Endothelial cell of umbilical vein (primary cell): ENCODE measurements at regions not wholly inside any gene's neighbourhood (a gene's known extent, or its start where the extent isn't known, plus 50 kb on each side); places are given as distances from the start of the nearest gene placed in this dataset.

Source experiments
- BruUV-seq: library from RNA; stranded (reverse); fragments of 400-500 nt; replicated peaks from 2 replicates; lab custom pipeline; 2021; lab: Mats Ljungman, UMichigan
- CTCF ChIA-PET: fragments of 300-600, 350-600 bp; sonication (Branson Sonifier 250); formaldehyde crosslinking; loops from one replicate; lab custom pipeline; 2021; ENCODE audit warnings: antibody characterized with exemption, inconsistent platforms; lab: Charles Lee
- POLR2A ChIA-PET: fragments of 300-600, 350-600 bp; sonication (Branson Sonifier 250); formaldehyde crosslinking; loops from one replicate; lab custom pipeline; 2021; ENCODE audit warnings: antibody characterized with exemption, inconsistent platforms; lab: Charles Lee
- DNase-seq: peaks from one replicate; pipeline ENCODE4 v3.0.0-alpha.2; 2011; ENCODE audit warnings: low read depth, low spot score
- FAIRE-seq: peaks from 2 replicates; lab custom pipeline; 2011; peaks lifted over from hg19 to GRCh38; lab: Jason Lieb, UNC
- H2AFZ ChIP-seq: 2 replicates; pipeline ENCODE4 v1.6.0; 2012; ENCODE audit warnings: low read depth, low read length, control low read depth, inconsistent platforms
- H3K27ac ChIP-seq: 2 replicates; pipeline ENCODE4 v1.5.1; 2011; ENCODE audit warnings: low read depth, mild to moderate bottlenecking, control low read depth, low read length, moderate library complexity; ENCODE audit not compliant: insufficient read depth
- H3K27me3 ChIP-seq, 2 experiments: 2 replicates each; pipeline versions ENCODE4 v1.6.0 to v1.6.1; 2011; ENCODE audit warnings: low read length in 2 of 2, mixed read lengths in 1 of 2; ENCODE audit not compliant: control insufficient read depth in 2 of 2, insufficient read depth in 2 of 2
- H3K36me3 ChIP-seq, 2 experiments: 2 replicates in 1 of 2; 3 replicates in 1 of 2; pipeline ENCODE4 v1.5.1; 2011; ENCODE audit warnings: low read length in 2 of 2, mild to moderate bottlenecking in 1 of 2, moderate library complexity in 1 of 2; ENCODE audit not compliant: control insufficient read depth in 2 of 2, insufficient read depth in 2 of 2; ENCODE audit errors: extremely low read depth in 1 of 2
- H3K4me1 ChIP-seq: 3 replicates; pipeline ENCODE4 v1.5.1; 2011; ENCODE audit warnings: mild to moderate bottlenecking, low read length; ENCODE audit not compliant: control insufficient read depth, insufficient read depth; ENCODE audit errors: extremely low read depth
- H3K4me2 ChIP-seq: 2 replicates; pipeline ENCODE4 v1.6.1; 2011; ENCODE audit warnings: low read length, control low read depth, mixed read lengths; ENCODE audit not compliant: insufficient read depth
- H3K4me3 ChIP-seq, 3 experiments: fragments of 200-600 bp in 1 of 3; sonication (generic), shearing (Covaris generic) in 1 of 3; replicated peaks in 1 of 3; 2 replicates each; pipeline ENCODE4 v1.5.1; 2011 to 2016; ENCODE audit warnings: control low read depth in 3 of 3, low read length in 3 of 3, mild to moderate bottlenecking in 2 of 3, inconsistent platforms in 1 of 3, low read depth in 1 of 3, moderate library complexity in 1 of 3; ENCODE audit not compliant: insufficient read depth in 1 of 3
- H3K79me2 ChIP-seq: 2 replicates; pipeline ENCODE4 v1.6.0; 2012; ENCODE audit warnings: low read length, inconsistent platforms; ENCODE audit not compliant: control insufficient read depth, insufficient read depth
- H3K9ac ChIP-seq: replicated peaks from 2 replicates; pipeline ENCODE3; 2011; ENCODE audit warnings: low read length, control low read depth; ENCODE audit not compliant: insufficient read depth; ENCODE audit errors: extremely low read depth
- H3K9me1 ChIP-seq: replicated peaks from 3 replicates; pipeline ENCODE4 v1.6.0; 2011; ENCODE audit warnings: mild to moderate bottlenecking, low read length; ENCODE audit not compliant: control insufficient read depth, insufficient read depth; ENCODE audit errors: extremely low read depth
- H3K9me3 ChIP-seq: replicated peaks from 2 replicates; pipeline ENCODE4 v1.5.1; 2012; ENCODE audit warnings: low read length, inconsistent platforms; ENCODE audit not compliant: control insufficient read depth, insufficient read depth
- H4K20me1 ChIP-seq: replicated peaks from 2 replicates; pipeline ENCODE3; 2011; ENCODE audit warnings: mild to moderate bottlenecking, low read length; ENCODE audit not compliant: control insufficient read depth, insufficient read depth; ENCODE audit errors: extremely low read depth
- CTCF ChIP-seq, 2 donors: IDR thresholded peaks; 1 replicate in 1 of 2; 2 replicates in 1 of 2; pipeline ENCODE4 v1.5.1; 2011; ENCODE audit warnings: low read length in 2 of 2, mild to moderate bottlenecking in 2 of 2, moderate library complexity in 2 of 2, control low read depth in 1 of 2, inconsistent platforms in 1 of 2, low read depth in 1 of 2; ENCODE audit not compliant: insufficient read depth in 1 of 2; ENCODE audit errors: extremely low read depth in 1 of 2
- EZH2 ChIP-seq: IDR thresholded peaks from 2 replicates; pipeline ENCODE4 v1.6.1; 2012; ENCODE audit warnings: borderline replicate concordance, low read depth, mild to moderate bottlenecking, moderate library complexity, low read length, inconsistent platforms; ENCODE audit not compliant: severe bottlenecking
- FOS ChIP-seq: IDR thresholded peaks from 2 replicates; pipeline ENCODE4 v1.6.1; 2011; ENCODE audit warnings: mild to moderate bottlenecking, low read length, moderate library complexity, borderline replicate concordance; ENCODE audit not compliant: insufficient read depth
- GATA2 ChIP-seq: IDR thresholded peaks from 2 replicates; pipeline ENCODE4 v1.7.0; 2011; ENCODE audit warnings: low read depth, mild to moderate bottlenecking, moderate library complexity, mixed read lengths, low read length; ENCODE audit not compliant: insufficient read length, insufficient read depth
- JUN ChIP-seq: IDR thresholded peaks from 2 replicates; pipeline ENCODE4 v1.6.1; 2011; ENCODE audit warnings: borderline replicate concordance, low read depth; ENCODE audit not compliant: insufficient read length, insufficient read depth
- MAX ChIP-seq: IDR thresholded peaks from 2 replicates; pipeline ENCODE4 v1.6.1; 2011; ENCODE audit not compliant: insufficient read depth, insufficient read length
- MYC ChIP-seq: IDR thresholded peaks from one replicate; pipeline ENCODE4 v1.6.1; 2011; ENCODE audit warnings: mild to moderate bottlenecking, low read depth, low read length
- POLR2A ChIP-seq: IDR thresholded peaks from 2 replicates; pipeline ENCODE4 v1.6.1; 2012; ENCODE audit warnings: low read depth, mild to moderate bottlenecking, control low read depth, low read length
- POLR2AphosphoS5 ChIP-seq: IDR thresholded peaks from 2 replicates; pipeline ENCODE4 v1.6.1; 2012; ENCODE audit warnings: low read depth, mild to moderate bottlenecking, control low read depth, low read length, moderate library complexity; ENCODE audit not compliant: insufficient read depth
- dilution Hi-C: fragments of 300-500 bp; cut with MboI; formaldehyde crosslinking; loops from one replicate; pipeline ENCODE4 v1.15.0; 2019; ENCODE audit warnings: low sequenced_read_pairs; ENCODE audit not compliant: extremely low pct_ligation_motif_present
- intact Hi-C: fragments of 100-400 bp; cut with micrococcal nuclease; formaldehyde crosslinking; loops from one replicate; pipeline ENCODE4 v1.10.0; 2022

DNA sequence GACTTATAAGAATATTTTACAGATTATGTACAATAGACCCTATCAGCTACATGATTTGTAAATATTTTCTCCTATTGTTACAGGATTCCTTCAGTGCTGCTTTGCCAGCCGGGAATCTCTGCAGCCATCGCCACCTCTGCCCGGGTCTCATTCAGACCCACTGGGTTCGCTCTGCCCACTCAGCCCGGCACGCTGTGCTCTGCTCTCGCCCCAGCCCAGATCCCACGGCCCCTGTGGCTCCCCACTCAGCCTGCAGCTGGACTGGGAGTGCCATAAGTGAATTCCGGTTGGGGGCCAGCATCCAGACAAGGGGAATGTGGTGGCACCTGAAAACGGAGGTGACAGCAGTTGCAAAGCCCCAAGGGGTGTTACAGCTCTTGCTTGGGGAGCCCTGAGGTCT, 71.8 kb downstream of the NPAP1 start:
- Histone ChIP-seq H4K20me1 (no peaks in the 10 kb centered on the region), H3K27ac (no peak overlapping the region), H3K36me3 (no peaks in the 10 kb centered on the region), H3K4me3 (no peak overlapping the region), H3K9me1 (no peaks in the 10 kb centered on the region), H3K9me3 (peaks cover 3% of the 10 kb centered on the region), H3K9ac (no peak overlapping the region), H3K79me2 (no peaks in the 10 kb centered on the region), H3K4me1 (no peaks in the 10 kb centered on the region), H3K4me2 (no peak overlapping the region), H3K27me3 (no peaks in the 10 kb centered on the region), H2AFZ (no peak overlapping the region)
- no peak for TF ChIP-seq GATA2
- no peak for TF ChIP-seq MAX
- TF ChIP-seq CTCF (IDR thresholded peaks at IDR 0.05; ENCODE audit: extremely low read depth in 1 of 2, insufficient read depth in 1 of 2, low read depth in 1 of 2, low read length in 2 of 2): no peak
- no peak for TF ChIP-seq POLR2A
- TF ChIP-seq EZH2: no peak
- no peak for TF ChIP-seq FOS
- TF ChIP-seq MYC: no peak
- TF ChIP-seq POLR2AphosphoS5: no peak
- TF ChIP-seq JUN: no peak
- DNase-seq: no peak
- BruUV-seq: no TSS peak
- ChIA-PET CTCF (no interaction called here), POLR2A (no interaction called here)
- dilution Hi-C loops (no loop called here), intact Hi-C loops (no loop called here)
- FAIRE-seq: no peak
